T1000 (cell line): ENCODE measurements at regions not wholly inside any gene's neighbourhood (a gene's known extent, or its start where the extent isn't known, plus 50 kb on each side); places are given as distances from the start of the nearest gene placed in this dataset.

Experiments used
- DNase-seq: peaks from one replicate; lab custom pipeline; 2025; ENCODE audit warnings: mixed read lengths; lab: John Stamatoyannopoulos, UW

- DNase-seq, result no peak
Measured at GRCh38 chr10:126847666-126848065, 57.6 kb upstream of the DOCK1 start.

GRCh38 chr10:126849646-126850045 lies 55.6 kb upstream of the DOCK1 start:
- DNase-seq, result no peak

GRCh38 chr10:126851414-126852108 lies 53.7 kb upstream of the DOCK1 start:
- DNase-seq, result no peak

GRCh38 chr10:126854726-126855495 lies 50.3 kb upstream of the DOCK1 start:
- no peak for DNase-seq
